CD4-positive, alpha-beta memory T cell (primary cell): ENCODE measurements at regions not wholly inside any gene's neighbourhood (a gene's known extent, or its start where the extent isn't known, plus 50 kb on each side); places are given as distances from the start of the nearest gene placed in this dataset.

Source experiments
- CTCF ChIA-PET: fragments of 350-600 bp; sonication (Branson Sonifier 250); formaldehyde crosslinking; loops from one replicate; lab custom pipeline; 2021; ENCODE audit warnings: inconsistent platforms; ENCODE audit not compliant: partially characterized antibody; lab: Charles Lee
- POLR2A ChIA-PET: fragments of 350-600 bp; sonication (Branson Sonifier 250); formaldehyde crosslinking; loops from one replicate; lab custom pipeline; 2021; ENCODE audit not compliant: partially characterized antibody; lab: Charles Lee
- DNase-seq, 5 donors: peaks; one replicate each; pipeline versions ENCODE4 v3.0.0 to v3.0.0-alpha.2; 2020 to 2022; ENCODE audit warnings: mixed read lengths in 1 of 5
- H3K27ac ChIP-seq: one replicate; pipeline ENCODE4 v1.7.0; 2013; ENCODE audit warnings: low read depth, low read length
- H3K27me3 ChIP-seq: 2 replicates; pipeline ENCODE4 v1.7.0; 2013; ENCODE audit warnings: mild to moderate bottlenecking, low read length, moderate library complexity; ENCODE audit not compliant: insufficient read depth
- H3K36me3 ChIP-seq: 2 replicates; pipeline ENCODE4 v1.7.0; 2013; ENCODE audit warnings: mild to moderate bottlenecking, low read length, moderate library complexity; ENCODE audit not compliant: insufficient read depth
- H3K4me1 ChIP-seq: 2 replicates; pipeline ENCODE4 v1.7.0; 2013; ENCODE audit warnings: mild to moderate bottlenecking, low read length, moderate library complexity; ENCODE audit not compliant: insufficient read depth
- H3K4me3 ChIP-seq, 2 donors: one replicate each; pipeline ENCODE4 v1.7.0; 2013; ENCODE audit warnings: low read length in 2 of 2, mild to moderate bottlenecking in 1 of 2
- H3K9me3 ChIP-seq, 2 donors: one replicate each; pipeline ENCODE4 v1.7.0; 2013; ENCODE audit warnings: low read length in 2 of 2, control low read depth in 1 of 2; ENCODE audit not compliant: control insufficient read depth in 1 of 2
- H3K27ac Mint-ChIP-seq, 7 donors: one replicate each; pipeline ENCODE4 v1.8.0; 2020 to 2021; ENCODE audit warnings: mixed read lengths in 7 of 7, mild to moderate bottlenecking in 6 of 7, inconsistent platforms in 3 of 7, moderate library complexity in 3 of 7
- H3K27me3 Mint-ChIP-seq, 2 donors: one replicate each; pipeline ENCODE4 v1.8.0; 2020 to 2021; ENCODE audit warnings: mixed read lengths in 2 of 2
- H3K36me3 Mint-ChIP-seq, 2 donors: one replicate each; pipeline ENCODE4 v1.8.0; 2020 to 2021; ENCODE audit warnings: mixed read lengths in 2 of 2, inconsistent platforms in 1 of 2, mild to moderate bottlenecking in 1 of 2
- H3K4me1 Mint-ChIP-seq, 4 donors: one replicate each; pipeline ENCODE4 v1.8.0; 2020 to 2021; ENCODE audit warnings: mixed read lengths in 4 of 4, mild to moderate bottlenecking in 1 of 4
- H3K4me3 Mint-ChIP-seq, 8 donors: one replicate each; pipeline ENCODE4 v1.8.0; 2020 to 2021; ENCODE audit warnings: mixed read lengths in 8 of 8, mild to moderate bottlenecking in 7 of 8, moderate library complexity in 6 of 8, inconsistent platforms in 3 of 8
- H3K9me3 Mint-ChIP-seq, 8 donors: one replicate each; pipeline ENCODE4 v1.8.0; 2020 to 2021; ENCODE audit warnings: mixed read lengths in 8 of 8, mild to moderate bottlenecking in 5 of 8, inconsistent platforms in 3 of 8, moderate library complexity in 1 of 8
- intact Hi-C: fragments of 100-400 bp; cut with micrococcal nuclease; formaldehyde crosslinking; loops from one replicate; pipeline ENCODE4 v1.15.1; 2023

DNA sequence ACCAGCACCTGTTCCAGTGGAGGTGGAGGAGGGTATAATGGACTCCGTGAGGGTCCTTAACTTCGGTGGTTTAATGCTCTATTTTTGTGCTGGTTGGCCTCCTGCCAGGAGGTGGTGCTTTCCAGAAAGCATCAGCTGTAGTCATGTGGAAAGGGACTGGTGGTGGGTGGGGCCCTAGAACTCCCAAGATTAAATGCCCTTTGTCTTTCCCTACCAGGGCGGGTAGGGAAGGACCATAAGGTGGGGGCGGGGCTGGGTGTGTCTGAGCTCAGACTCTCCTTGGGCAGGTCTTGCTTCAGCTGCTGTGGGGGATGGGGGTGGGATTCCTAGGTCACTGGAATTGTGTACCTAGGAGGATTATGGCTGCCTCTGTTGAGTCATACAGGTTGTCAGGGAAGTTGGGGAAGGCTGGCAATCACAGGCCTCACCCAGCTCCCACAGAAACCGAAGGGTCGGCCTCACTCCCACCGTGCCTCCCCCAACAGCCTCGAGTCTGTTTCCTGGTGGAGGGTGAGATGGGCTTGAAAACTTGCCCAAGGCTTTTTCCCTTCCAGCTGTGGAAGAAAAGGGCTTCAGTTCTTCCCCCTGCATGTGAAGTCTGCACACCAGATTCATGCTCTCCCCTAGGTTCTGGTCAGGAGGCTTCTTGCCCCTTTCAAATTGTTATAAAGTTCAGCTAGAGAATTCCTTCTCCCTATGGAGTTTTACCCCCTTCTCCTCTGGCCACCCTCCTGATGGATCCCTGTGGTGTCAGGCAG is 60.3 kb upstream of the CLDN10 start:
- intact Hi-C loops: no loop called here
- peaks cover 0 to 10% (median 4%) of the 10 kb centered on the region in 8 donors for H3K9me3 Mint-ChIP-seq
- no peak overlapping the region for H3K27ac Mint-ChIP-seq
- Histone ChIP-seq H3K27ac (no peak overlapping the region), H3K4me3 (no peak overlapping the region), H3K9me3 (no peaks in the 10 kb centered on the region), H3K36me3 (no peaks in the 10 kb centered on the region), H3K4me1 (no peaks in the 10 kb centered on the region), H3K27me3 (no peaks in the 10 kb centered on the region)
- H3K4me3 Mint-ChIP-seq: no peak overlapping the region
- CTCF ChIA-PET: interaction anchor here (1.0 to 2.2 kb wide), 6 partner anchors 9 to 342 kb away, joined by 3 to 8 read pairs (median 4); no protein-coding TSS in a partner anchor
- peaks cover 5 to 7% of the 10 kb centered on the region in 2 donors for H3K27me3 Mint-ChIP-seq
- POLR2A ChIA-PET: no interaction called here
- DNase-seq: no peak
- H3K4me1 Mint-ChIP-seq: no peaks in the 10 kb centered on the region
- H3K36me3 Mint-ChIP-seq: no peaks in the 10 kb centered on the region

DNA sequence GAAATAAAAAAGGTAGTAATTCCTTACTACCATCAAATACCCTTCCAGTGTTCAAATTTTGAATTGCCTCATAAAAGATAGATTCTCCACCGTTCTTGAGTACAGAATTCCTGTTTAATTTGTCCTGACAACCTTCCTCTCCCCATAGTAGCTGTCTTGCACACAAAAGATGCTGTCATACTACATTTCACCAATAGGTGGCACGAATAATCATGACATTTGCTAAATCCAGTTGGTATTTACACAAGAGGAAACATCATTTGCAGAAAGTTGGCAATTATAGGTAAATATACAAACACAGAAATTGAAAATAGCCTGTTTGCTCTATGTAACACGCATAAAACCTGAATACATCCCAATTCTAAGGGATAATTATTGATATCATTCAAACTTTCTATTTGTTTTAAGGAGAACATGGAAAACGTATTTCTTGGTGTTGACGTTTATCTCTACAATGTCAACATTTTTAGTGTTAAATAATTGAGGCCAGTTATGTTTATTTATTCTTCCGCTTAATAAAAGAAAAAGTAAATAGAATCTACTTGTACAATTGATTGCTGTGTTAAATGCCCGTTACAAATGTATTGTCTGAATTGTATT is 58.3 kb upstream of the CLDN10 start:
- intact Hi-C loops: no loop called here
- H3K4me1 ChIP-seq: no peaks in the 10 kb centered on the region
- Mint-ChIP-seq H3K27me3 (peaks cover 7 to 9% of the 10 kb centered on the region in 2 donors), H3K36me3 (no peaks in the 10 kb centered on the region), H3K4me3 (no peak overlapping the region), H3K27ac (no peak overlapping the region), H3K4me1 (no peaks in the 10 kb centered on the region), H3K9me3 (peaks cover 0 to 10% (median 4%) of the 10 kb centered on the region in 8 donors)
- no peaks in the 10 kb centered on the region for H3K36me3 ChIP-seq
- no peaks in the 10 kb centered on the region for H3K9me3 ChIP-seq
- POLR2A ChIA-PET: no interaction called here
- CTCF ChIA-PET: interaction anchor here (0.9 to 1.7 kb wide), 5 partner anchors 9 to 350 kb away, joined by 3 to 7 read pairs (median 3); no protein-coding TSS in a partner anchor
- peak in 4 of 5 donors; percentile 16 to 38 (median 21) for DNase-seq
- no peak overlapping the region for H3K27ac ChIP-seq
- H3K4me3 ChIP-seq: no peak overlapping the region
- H3K27me3 ChIP-seq: no peaks in the 10 kb centered on the region

DNA sequence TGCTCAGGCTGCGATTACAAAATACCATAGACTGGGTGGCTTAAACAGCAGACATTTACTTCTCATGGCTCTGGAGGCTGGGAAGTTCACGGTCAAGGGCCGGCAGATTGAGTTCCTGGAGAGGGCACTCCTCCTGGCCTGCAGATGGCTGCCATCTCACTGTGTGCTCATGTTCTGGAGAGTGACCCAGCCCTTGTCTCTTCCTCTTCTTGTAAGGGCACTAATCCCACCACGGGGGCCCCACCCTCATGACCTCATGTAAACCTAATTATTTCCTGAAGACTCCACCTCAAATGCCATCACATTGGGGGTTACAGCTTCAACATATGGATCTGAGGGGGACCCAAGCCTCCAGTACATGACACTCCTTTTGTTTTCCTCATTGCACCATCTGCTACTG is 56.0 kb upstream of the CLDN10 start:
- Mint-ChIP-seq H3K36me3 (peaks cover 0 to 3% of the 10 kb centered on the region in 2 donors), H3K27me3 (peaks cover 9% of the 10 kb centered on the region in 2 donors), H3K27ac (no peak overlapping the region), H3K9me3 (peaks cover 0 to 14% (median 5%) of the 10 kb centered on the region in 8 donors), H3K4me1 (no peaks in the 10 kb centered on the region), H3K4me3 (no peak overlapping the region)
- intact Hi-C loops: no loop called here
- no peak overlapping the region for H3K4me3 ChIP-seq
- ChIA-PET CTCF (interaction anchor here (1.0 to 2.5 kb wide), 3 partner anchors 13 to 339 kb away, joined by 3 to 8 read pairs (median 5); no protein-coding TSS in a partner anchor), POLR2A (no interaction called here)
- H3K9me3 ChIP-seq: no peaks in the 10 kb centered on the region
- H3K27ac ChIP-seq: no peak overlapping the region
- H3K4me1 ChIP-seq: no peaks in the 10 kb centered on the region
- H3K27me3 ChIP-seq: no peaks in the 10 kb centered on the region
- no peaks in the 10 kb centered on the region for H3K36me3 ChIP-seq
- no peak for DNase-seq

DNA sequence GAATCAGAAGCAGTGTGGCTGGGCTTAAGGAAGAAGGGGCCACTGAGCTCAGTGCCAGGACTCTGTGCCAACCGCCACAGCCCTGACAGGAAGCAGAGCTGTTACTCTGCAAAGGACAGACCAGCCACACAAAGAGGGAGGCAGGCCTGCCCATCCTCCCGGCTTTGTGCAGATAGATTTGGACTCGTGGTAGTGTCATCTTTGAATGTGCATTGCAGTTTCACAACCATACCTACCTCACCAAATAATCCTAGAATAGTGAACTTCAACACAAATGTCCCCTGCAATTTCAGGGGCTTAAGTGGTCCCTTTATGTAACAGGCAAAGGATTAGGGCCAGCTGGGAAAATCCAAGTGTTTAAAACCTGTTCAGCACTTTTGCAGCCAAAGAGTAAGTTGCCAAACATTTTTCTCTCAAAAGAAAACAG is 55.1 kb upstream of the CLDN10 start:
- Mint-ChIP-seq H3K9me3 (peaks cover 2 to 16% (median 6%) of the 10 kb centered on the region in 8 donors), H3K4me1 (no peaks in the 10 kb centered on the region), H3K36me3 (peaks cover 0 to 3% of the 10 kb centered on the region in 2 donors), H3K27ac (no peak overlapping the region), H3K27me3 (peaks cover 9% of the 10 kb centered on the region in 2 donors), H3K4me3 (no peak overlapping the region)
- ChIA-PET POLR2A (no interaction called here), CTCF (interaction anchor here (1.0 to 2.5 kb wide), 2 partner anchors 336 to 338 kb away, joined by 3 to 8 read pairs; no protein-coding TSS in a partner anchor)
- no peaks in the 10 kb centered on the region for H3K9me3 ChIP-seq
- no peaks in the 10 kb centered on the region for H3K27me3 ChIP-seq
- DNase-seq: no peak
- no peak overlapping the region for H3K4me3 ChIP-seq
- intact Hi-C loops: no loop called here
- no peak overlapping the region for H3K27ac ChIP-seq
- no peaks in the 10 kb centered on the region for H3K36me3 ChIP-seq
- no peaks in the 10 kb centered on the region for H3K4me1 ChIP-seq

DNA sequence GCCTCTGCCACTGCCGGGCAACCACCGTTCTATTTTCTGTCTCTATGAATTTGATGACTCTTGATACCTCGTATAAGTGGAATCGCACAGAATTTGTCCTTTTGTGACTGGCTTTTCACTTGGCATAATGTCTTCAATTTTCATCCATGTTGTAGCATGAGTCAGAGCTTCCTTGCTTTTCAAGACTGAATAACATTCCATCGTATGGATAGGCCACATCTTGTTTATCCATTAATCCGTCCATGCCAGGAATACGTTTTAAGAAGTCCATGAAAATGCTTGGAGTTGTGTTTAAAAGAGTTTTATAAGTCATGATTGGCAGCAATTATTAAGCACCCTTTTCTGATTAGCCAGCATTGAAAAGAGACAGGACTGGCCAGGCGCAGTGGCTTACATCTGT is 53.6 kb upstream of the CLDN10 start:
- Histone ChIP-seq H3K27ac (no peak overlapping the region), H3K4me1 (no peaks in the 10 kb centered on the region), H3K9me3 (no peaks in the 10 kb centered on the region), H3K27me3 (no peaks in the 10 kb centered on the region), H3K4me3 (no peak overlapping the region), H3K36me3 (no peaks in the 10 kb centered on the region)
- H3K4me3 Mint-ChIP-seq: no peak overlapping the region
- CTCF ChIA-PET: no interaction called here
- no peak for DNase-seq
- H3K4me1 Mint-ChIP-seq: no peaks in the 10 kb centered on the region
- intact Hi-C loops: no loop called here
- H3K27me3 Mint-ChIP-seq: peaks cover 8 to 11% of the 10 kb centered on the region in 2 donors
- peaks cover 2 to 16% (median 6%) of the 10 kb centered on the region in 8 donors for H3K9me3 Mint-ChIP-seq
- POLR2A ChIA-PET: no interaction called here
- peaks cover 0 to 3% of the 10 kb centered on the region in 2 donors for H3K36me3 Mint-ChIP-seq
- H3K27ac Mint-ChIP-seq: no peak overlapping the region

DNA sequence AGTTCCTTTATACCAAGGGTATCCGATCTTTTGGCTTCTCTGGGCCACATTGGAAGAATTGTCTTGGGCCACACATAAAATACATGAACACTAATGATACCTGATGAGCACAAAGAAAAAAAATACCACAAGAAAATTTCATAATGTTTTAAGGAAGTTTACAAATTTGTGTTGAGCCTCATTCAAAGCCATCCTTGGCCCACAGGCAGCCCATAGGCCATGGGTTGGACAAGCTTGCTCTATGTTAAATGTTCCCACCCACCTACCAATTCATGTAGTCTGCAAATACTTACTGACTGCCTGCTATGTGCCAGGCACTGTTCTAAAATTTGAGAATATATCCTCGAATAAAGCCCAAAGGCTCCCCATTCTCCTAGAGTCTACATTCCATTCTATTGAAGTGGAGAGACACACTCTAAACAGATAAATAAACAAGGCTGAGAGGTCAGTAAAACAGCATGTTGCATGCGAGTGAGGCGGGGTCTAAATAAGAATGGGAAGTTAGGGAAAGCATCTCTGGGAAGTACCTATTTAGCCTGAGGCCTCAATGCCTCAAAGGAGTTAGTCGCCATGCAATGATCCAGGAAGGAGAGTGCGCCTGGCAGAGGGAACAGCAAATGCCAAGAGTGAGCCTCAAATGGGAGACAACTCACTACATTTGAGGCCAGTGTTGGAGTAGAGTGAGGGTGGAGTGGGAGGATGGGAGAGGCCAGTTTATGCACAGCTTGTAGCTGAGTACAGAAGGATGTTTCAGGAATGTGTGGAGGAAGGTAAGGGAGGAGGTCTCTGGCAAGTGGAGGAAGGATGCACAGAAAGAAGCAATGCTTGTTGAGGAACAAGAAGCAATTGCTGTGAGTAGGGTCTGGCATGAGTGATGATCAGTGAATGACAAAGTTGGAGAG is 52.5 kb upstream of the CLDN10 start:
- ChIA-PET CTCF (interaction anchor here (2.5 kb wide), 1 partner anchor 8 kb away, joined by 8 read pairs; no protein-coding TSS in a partner anchor), POLR2A (no interaction called here)
- H3K27ac Mint-ChIP-seq: no peak overlapping the region
- intact Hi-C loops: no loop called here
- Histone ChIP-seq H3K36me3 (no peaks in the 10 kb centered on the region), H3K4me1 (no peaks in the 10 kb centered on the region), H3K27ac (no peak overlapping the region), H3K4me3 (no peak overlapping the region), H3K9me3 (no peaks in the 10 kb centered on the region), H3K27me3 (no peaks in the 10 kb centered on the region)
- no peak overlapping the region for H3K4me3 Mint-ChIP-seq
- H3K9me3 Mint-ChIP-seq: peaks cover 2 to 16% (median 6%) of the 10 kb centered on the region in 8 donors
- DNase-seq: no peak
- peaks cover 6 to 7% of the 10 kb centered on the region in 2 donors for H3K27me3 Mint-ChIP-seq
- peaks cover 0 to 3% of the 10 kb centered on the region in 2 donors for H3K36me3 Mint-ChIP-seq
- H3K4me1 Mint-ChIP-seq: no peaks in the 10 kb centered on the region
